ENCODE measurements at regions not wholly inside any gene's neighbourhood (a gene's known extent, or its start where the extent isn't known, plus 50 kb on each side); places are given as distances from the start of the nearest gene placed in this dataset.
"Not testable (repeated sequence)": the region's sequence is repeated elsewhere in the genome, so short reads cannot be mapped to it uniquely, and the experiment has no call there.

- Histone ChIP-seq H3K36me3 (ENCODE audit: control insufficient read depth, insufficient read depth, low read length) (no peaks in the 10 kb centered on the region), H4K20me1 (ENCODE audit: control insufficient read depth, extremely low read depth, insufficient read depth, low read length) (no peaks in the 10 kb centered on the region), H3K4me1 (ENCODE audit: control insufficient read depth, extremely low read depth, insufficient read depth, low read length) (no peaks in the 10 kb centered on the region), H2AFZ (ENCODE audit: low read length) (no peak overlapping the region), H3K27ac (ENCODE audit: insufficient read depth, low read length) (no peak overlapping the region), H3K79me2 (ENCODE audit: control insufficient read depth, insufficient read depth, low read length) (no peaks in the 10 kb centered on the region), H3K4me2 (ENCODE audit: extremely low read depth, insufficient read depth, low read length) (no peak overlapping the region), H3K9ac (ENCODE audit: insufficient read depth, low read length) (no peak overlapping the region), H3K4me3 (replicated peaks in 1 of 4; ENCODE audit: control extremely low read depth in 1 of 4, insufficient read depth in 1 of 4, low read depth in 3 of 4, low read length in 4 of 4) (no peak overlapping the region), H3K9me3 (ENCODE audit: control insufficient read depth, insufficient read depth, low read depth, low read length) (no peaks in the 10 kb centered on the region), H3K27me3 (ENCODE audit: control insufficient read depth, insufficient read depth, low read length) (no peaks in the 10 kb centered on the region)
- no peak for DNase-seq (ENCODE audit: low read depth in 2 of 2)
- TF ChIP-seq EZH2 (IDR thresholded peaks at IDR 0.05; ENCODE audit: low read length, missing control alignments) = no peak
These were observed 85.6 kb upstream of the DCC start for GRCh38 chr18:52254367-52254766.

DNA sequence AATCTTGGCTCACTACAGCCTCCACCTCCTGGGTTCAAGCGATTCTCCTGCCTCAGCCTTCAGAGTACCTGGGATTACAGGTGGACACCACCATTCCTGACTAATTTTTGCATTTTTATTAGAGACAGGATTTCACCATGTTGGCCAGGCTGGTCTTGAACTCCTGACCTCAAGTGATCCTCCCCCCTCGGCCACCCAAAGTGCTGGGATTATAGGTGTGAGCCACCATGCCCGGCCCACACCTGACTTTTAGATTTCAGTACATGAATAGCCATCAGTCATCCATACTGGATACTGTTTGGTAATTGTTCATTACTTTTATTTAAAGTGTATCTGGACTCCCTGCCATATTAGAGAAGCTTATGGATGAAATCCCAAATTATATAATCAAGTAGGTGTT lies 82.6 kb upstream of the DCC start:
- H3K9ac ChIP-seq (ENCODE audit: insufficient read depth, low read length); H3K4me1 ChIP-seq (ENCODE audit: control insufficient read depth, extremely low read depth, insufficient read depth, low read length); H3K79me2 ChIP-seq (ENCODE audit: control insufficient read depth, insufficient read depth, low read length); H2AFZ ChIP-seq (ENCODE audit: low read length); H3K9me3 ChIP-seq (ENCODE audit: control insufficient read depth, insufficient read depth, low read depth, low read length); H3K27ac ChIP-seq (ENCODE audit: insufficient read depth, low read length); H3K4me2 ChIP-seq (ENCODE audit: extremely low read depth, insufficient read depth, low read length); H4K20me1 ChIP-seq (ENCODE audit: control insufficient read depth, extremely low read depth, insufficient read depth, low read length); DNase-seq (ENCODE audit: low read depth in 2 of 2); H3K4me3 ChIP-seq (replicated peaks in 1 of 4; ENCODE audit: control extremely low read depth in 1 of 4, insufficient read depth in 1 of 4, low read depth in 3 of 4, low read length in 4 of 4); H3K36me3 ChIP-seq (ENCODE audit: control insufficient read depth, insufficient read depth, low read length); H3K27me3 ChIP-seq (ENCODE audit: control insufficient read depth, insufficient read depth, low read length): not testable (repeated sequence)

GRCh38 chr18:52275817-52276216 lies 64.2 kb upstream of the DCC start:
- H4K20me1 ChIP-seq (ENCODE audit: control insufficient read depth, extremely low read depth, insufficient read depth, low read length) = no peaks in the 10 kb centered on the region
- H3K4me1 ChIP-seq (ENCODE audit: control insufficient read depth, extremely low read depth, insufficient read depth, low read length) = no peaks in the 10 kb centered on the region
- TF ChIP-seq, protein P1, sequence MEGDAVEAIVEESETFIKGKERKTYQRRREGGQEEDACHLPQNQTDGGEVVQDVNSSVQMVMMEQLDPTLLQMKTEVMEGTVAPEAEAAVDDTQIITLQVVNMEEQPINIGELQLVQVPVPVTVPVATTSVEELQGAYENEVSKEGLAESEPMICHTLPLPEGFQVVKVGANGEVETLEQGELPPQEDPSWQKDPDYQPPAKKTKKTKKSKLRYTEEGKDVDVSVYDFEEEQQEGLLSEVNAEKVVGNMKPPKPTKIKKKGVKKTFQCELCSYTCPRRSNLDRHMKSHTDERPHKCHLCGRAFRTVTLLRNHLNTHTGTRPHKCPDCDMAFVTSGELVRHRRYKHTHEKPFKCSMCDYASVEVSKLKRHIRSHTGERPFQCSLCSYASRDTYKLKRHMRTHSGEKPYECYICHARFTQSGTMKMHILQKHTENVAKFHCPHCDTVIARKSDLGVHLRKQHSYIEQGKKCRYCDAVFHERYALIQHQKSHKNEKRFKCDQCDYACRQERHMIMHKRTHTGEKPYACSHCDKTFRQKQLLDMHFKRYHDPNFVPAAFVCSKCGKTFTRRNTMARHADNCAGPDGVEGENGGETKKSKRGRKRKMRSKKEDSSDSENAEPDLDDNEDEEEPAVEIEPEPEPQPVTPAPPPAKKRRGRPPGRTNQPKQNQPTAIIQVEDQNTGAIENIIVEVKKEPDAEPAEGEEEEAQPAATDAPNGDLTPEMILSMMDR (conservative IDR thresholded peaks at IDR 0.05 in 1 of 2, IDR thresholded peaks at IDR 0.05 in 1 of 2; ENCODE audit: low read depth in 1 of 2, low read length in 2 of 2) = no peak
- TF ChIP-seq EZH2 (IDR thresholded peaks at IDR 0.05; ENCODE audit: low read length, missing control alignments) = no peak
- H3K9me3 ChIP-seq (ENCODE audit: control insufficient read depth, insufficient read depth, low read depth, low read length) = no peaks in the 10 kb centered on the region
- no peak overlapping the region for H3K27ac ChIP-seq (ENCODE audit: insufficient read depth, low read length)
- H3K4me3 ChIP-seq (replicated peaks in 1 of 4; ENCODE audit: control extremely low read depth in 1 of 4, insufficient read depth in 1 of 4, low read depth in 3 of 4, low read length in 4 of 4) = no peak overlapping the region
- H2AFZ ChIP-seq (ENCODE audit: low read length) = no peak overlapping the region
- no peaks in the 10 kb centered on the region for H3K36me3 ChIP-seq (ENCODE audit: control insufficient read depth, insufficient read depth, low read length)
- H3K79me2 ChIP-seq (ENCODE audit: control insufficient read depth, insufficient read depth, low read length) = no peaks in the 10 kb centered on the region
- H3K27me3 ChIP-seq (ENCODE audit: control insufficient read depth, insufficient read depth, low read length) = no peaks in the 10 kb centered on the region
- DNase-seq (ENCODE audit: low read depth in 2 of 2) = no peak
- no peak overlapping the region for H3K4me2 ChIP-seq (ENCODE audit: extremely low read depth, insufficient read depth, low read length)
- no peak overlapping the region for H3K9ac ChIP-seq (ENCODE audit: insufficient read depth, low read length)

DNA sequence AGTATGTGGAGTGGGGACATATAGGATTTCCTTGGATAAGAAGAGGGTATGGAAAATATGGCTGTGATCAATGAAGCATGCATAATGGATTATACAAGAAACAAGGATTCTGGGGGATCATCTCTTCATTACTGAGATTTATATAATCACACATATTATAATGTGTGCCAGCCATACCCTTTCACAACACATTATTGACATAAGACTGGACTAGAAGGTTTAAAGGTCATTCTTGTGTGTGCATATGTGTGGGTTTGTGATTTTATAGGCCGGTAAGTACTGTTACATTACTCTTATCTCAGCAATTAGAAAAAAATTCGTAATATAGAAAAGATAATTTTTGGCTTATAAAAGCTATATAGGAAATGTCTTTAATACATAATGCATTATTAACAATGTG lies 62.2 kb upstream of the DCC start:
- no peak for TF ChIP-seq EZH2 (IDR thresholded peaks at IDR 0.05; ENCODE audit: low read length, missing control alignments)
- TF ChIP-seq, protein P1 (conservative IDR thresholded peaks at IDR 0.05 in 1 of 2, IDR thresholded peaks at IDR 0.05 in 1 of 2; ENCODE audit: low read depth in 1 of 2, low read length in 2 of 2) = no peak
- Histone ChIP-seq H3K4me3 (replicated peaks in 1 of 4; ENCODE audit: control extremely low read depth in 1 of 4, insufficient read depth in 1 of 4, low read depth in 3 of 4, low read length in 4 of 4) (no peak overlapping the region), H3K9me3 (ENCODE audit: control insufficient read depth, insufficient read depth, low read depth, low read length) (no peaks in the 10 kb centered on the region), H3K79me2 (ENCODE audit: control insufficient read depth, insufficient read depth, low read length) (no peaks in the 10 kb centered on the region), H3K27ac (ENCODE audit: insufficient read depth, low read length) (no peak overlapping the region), H3K9ac (ENCODE audit: insufficient read depth, low read length) (no peak overlapping the region), H3K4me2 (ENCODE audit: extremely low read depth, insufficient read depth, low read length) (no peak overlapping the region), H3K27me3 (ENCODE audit: control insufficient read depth, insufficient read depth, low read length) (no peaks in the 10 kb centered on the region), H2AFZ (ENCODE audit: low read length) (no peak overlapping the region), H4K20me1 (ENCODE audit: control insufficient read depth, extremely low read depth, insufficient read depth, low read length) (no peaks in the 10 kb centered on the region), H3K36me3 (ENCODE audit: control insufficient read depth, insufficient read depth, low read length) (no peaks in the 10 kb centered on the region), H3K4me1 (ENCODE audit: control insufficient read depth, extremely low read depth, insufficient read depth, low read length) (no peaks in the 10 kb centered on the region)
- DNase-seq (ENCODE audit: low read depth in 2 of 2) = no peak

All from fibroblast of lung (primary cell).